NCI-H345 treated with DMSO at 0.1 percent for 48 hours (cell line): ENCODE measurements at regions not wholly inside any gene's neighbourhood (a gene's known extent, or its start where the extent isn't known, plus 50 kb on each side); places are given as distances from the start of the nearest gene placed in this dataset.

ENCODE experiments used
- DNase-seq: peaks from one replicate; lab custom pipeline; 2025; ENCODE audit not compliant: unreplicated experiment; lab: John Stamatoyannopoulos, UW

- no peak for DNase-seq
These were observed 301.4 kb upstream of the STXBP5 start for GRCh38 chr6:146902846-146903245.

- DNase-seq = no peak
These were observed 300.8 kb upstream of the STXBP5 start for GRCh38 chr6:146903451-146903850.

- DNase-seq = no peak
These were observed 299.6 kb upstream of the STXBP5 start for GRCh38 chr6:146904596-146904995.

GRCh38 chr6:146905181-146905704, 299.0 kb upstream of the STXBP5 start:
- no peak for DNase-seq

GRCh38 chr6:146908786-146909185, 295.4 kb upstream of the STXBP5 start:
- no peak for DNase-seq

GRCh38 chr6:146909376-146909775, 294.8 kb upstream of the STXBP5 start:
- DNase-seq = no peak

- DNase-seq = no peak
These were observed 294.3 kb upstream of the STXBP5 start for GRCh38 chr6:146909886-146910285.

- no peak for DNase-seq
These were observed 293.6 kb upstream of the STXBP5 start for GRCh38 chr6:146910611-146911010.

GRCh38 chr6:146911635-146912215, 292.5 kb upstream of the STXBP5 start:
- no peak for DNase-seq

GRCh38 chr6:146912730-146913685, 291.2 kb upstream of the STXBP5 start:
- DNase-seq = no peak

GRCh38 chr6:146913842-146914488, 290.3 kb upstream of the STXBP5 start:
- DNase-seq = no peak

GRCh38 chr6:146914489-146915483, 289.4 kb upstream of the STXBP5 start:
- DNase-seq = no peak

GRCh38 chr6:146915671-146916127, 288.5 kb upstream of the STXBP5 start:
- no peak for DNase-seq

GRCh38 chr6:146916435-146917025, 287.7 kb upstream of the STXBP5 start:
- no peak for DNase-seq

GRCh38 chr6:146917182-146917581, 287.0 kb upstream of the STXBP5 start:
- no peak for DNase-seq

GRCh38 chr6:146917979-146918378, 286.2 kb upstream of the STXBP5 start:
- DNase-seq = no peak

GRCh38 chr6:146919017-146919416, 285.2 kb upstream of the STXBP5 start:
- no peak for DNase-seq

GRCh38 chr6:146923205-146923833, 280.9 kb upstream of the STXBP5 start:
- no peak for DNase-seq

GRCh38 chr6:146925846-146926245, 278.4 kb upstream of the STXBP5 start:
- no peak for DNase-seq
